HepG2 (cell line): ENCODE measurements at regions not wholly inside any gene's neighbourhood (a gene's known extent, or its start where the extent isn't known, plus 50 kb on each side); places are given as distances from the start of the nearest gene placed in this dataset.

Experiments
- ATAC-seq: fragments of 200-7000 bp; cut with Tn5 transposase; 3 replicates; pipeline ENCODE4 v1.9.1; 2020; ENCODE audit warnings: mild to moderate bottlenecking, moderate library complexity
- BruUV-seq: library from RNA; stranded (reverse); fragments of 400-500 nt; replicated peaks from 2 replicates; lab custom pipeline; 2021; lab: Mats Ljungman, UMichigan
- CTCF ChIA-PET: fragments of 300-600 bp; formaldehyde crosslinking; extraction: SDS; loops from one replicate; lab custom pipeline; 2021; ENCODE audit warnings: low total read pairs, inconsistent platforms, low intra/inter-chr PET ratio; lab: Yijun Ruan, JAX
- POLR2A ChIA-PET: fragments of 350-600 bp; sonication (Branson Sonifier 250); formaldehyde crosslinking; loops from one replicate; lab custom pipeline; 2020; ENCODE audit warnings: antibody characterized with exemption, inconsistent platforms; lab: Yijun Ruan, JAX
- DNase-seq: peaks from one replicate; pipeline ENCODE4 v3.0.0-alpha.2; 2015; ENCODE audit warnings: low spot score
- FAIRE-seq: peaks from 3 replicates; lab custom pipeline; 2011; peaks lifted over from hg19 to GRCh38; lab: Jason Lieb, UNC
- H2AFZ ChIP-seq: one replicate; pipeline ENCODE4 v1.6.1; 2011; ENCODE audit warnings: low read length, inconsistent platforms
- H3K27ac ChIP-seq: fragments of 300-600 bp; 3 replicates; pipeline ENCODE4 v1.8.0; 2011; ENCODE audit warnings: mixed run types, mild to moderate bottlenecking, mixed read lengths, low read length, inconsistent platforms; ENCODE audit not compliant: insufficient read depth; ENCODE audit errors: extremely low read length
- H3K27me3 ChIP-seq, 2 experiments: fragments of 200-600 bp in 1 of 2; 2 replicates in 1 of 2; 3 replicates in 1 of 2; pipeline versions ENCODE4 v1.6.0 to v1.8.0; 2011; ENCODE audit warnings: low read length in 2 of 2, mild to moderate bottlenecking in 2 of 2, moderate library complexity in 2 of 2, inconsistent platforms in 1 of 2; ENCODE audit not compliant: insufficient read depth in 2 of 2, control insufficient read depth in 1 of 2
- H3K36me3 ChIP-seq, 2 experiments: fragments of 200-600 bp in 1 of 2; replicated peaks in 1 of 2; 2 replicates in 1 of 2; 3 replicates in 1 of 2; pipeline versions ENCODE4 v1.5.1 to v1.8.0; 2011; ENCODE audit warnings: low read length in 2 of 2, inconsistent platforms in 1 of 2; ENCODE audit not compliant: insufficient read depth in 2 of 2, control insufficient read depth in 1 of 2
- H3K4me1 ChIP-seq: 2 replicates; pipeline ENCODE4 v1.5.1; 2012; ENCODE audit warnings: low read length, inconsistent platforms; ENCODE audit not compliant: insufficient read depth
- H3K4me2 ChIP-seq: 2 replicates; pipeline ENCODE4 v1.6.0; 2011; ENCODE audit warnings: low read depth, low read length, inconsistent platforms
- H3K4me3 ChIP-seq, 3 experiments: fragments of 200-600 bp in 1 of 3; sonication (generic), shearing (Covaris generic) in 1 of 3; replicated peaks in 1 of 3; 2 replicates each; pipeline ENCODE4 v1.5.1; 2011 to 2016; ENCODE audit warnings: low read length in 3 of 3, inconsistent platforms in 2 of 3, low read depth in 2 of 3, mild to moderate bottlenecking in 2 of 3, control low read depth in 1 of 3, mixed read lengths in 1 of 3; ENCODE audit not compliant: insufficient read depth in 1 of 3
- H3K79me2 ChIP-seq: one replicate; pipeline ENCODE4 v1.6.1; 2011; ENCODE audit warnings: low read length, inconsistent platforms; ENCODE audit not compliant: insufficient read depth
- H3K9ac ChIP-seq: 2 replicates; pipeline ENCODE4 v1.6.0; 2011; ENCODE audit warnings: mild to moderate bottlenecking, low read depth, low read length, inconsistent platforms; ENCODE audit not compliant: insufficient read depth
- H3K9me3 ChIP-seq: 2 replicates; pipeline ENCODE4 v1.5.1; 2012; ENCODE audit warnings: mild to moderate bottlenecking, low read length
- H4K20me1 ChIP-seq: 2 replicates; pipeline ENCODE4 v1.6.0; 2011; ENCODE audit warnings: inconsistent platforms, mild to moderate bottlenecking, low read length, moderate library complexity; ENCODE audit not compliant: insufficient read depth
- RXRB ChIP-seq: IDR thresholded peaks from 2 replicates; pipeline ENCODE4 v1.6.1; 2016; ENCODE audit warnings: borderline replicate concordance, missing genetic modification reagents, missing compliant biosample characterization
- SMAD3 ChIP-seq: sonication (generic); formaldehyde crosslinking; IDR thresholded peaks from 2 replicates; pipeline ENCODE4 v1.4.0; 2020; ENCODE audit warnings: missing genetic modification reagents
- SMC3 ChIP-seq: IDR thresholded peaks from 2 replicates; pipeline ENCODE4 v1.6.1; 2011; ENCODE audit warnings: low read length, improper control_type of control experiment
- ZNF318 ChIP-seq: sonication (generic); formaldehyde crosslinking; IDR thresholded peaks from 2 replicates; pipeline ENCODE4 v1.4.0; 2020; ENCODE audit warnings: mild to moderate bottlenecking, missing genetic modification reagents
- ZNF512 ChIP-seq: sonication (generic); formaldehyde crosslinking; IDR thresholded peaks from 2 replicates; pipeline ENCODE4 v1.4.0; 2020; ENCODE audit warnings: mild to moderate bottlenecking, missing genetic modification reagents
- ZNF530 ChIP-seq: sonication (generic); formaldehyde crosslinking; IDR thresholded peaks from 2 replicates; pipeline ENCODE4 v1.5.0; 2020; ENCODE audit warnings: low read depth, mild to moderate bottlenecking, missing genetic modification reagents
- ZNF737 ChIP-seq: sonication (generic); formaldehyde crosslinking; IDR thresholded peaks from 2 replicates; pipeline ENCODE4 v1.5.0; 2020; ENCODE audit warnings: missing genetic modification reagents, mild to moderate bottlenecking, borderline replicate concordance
- WGBS: methylation state at CpG from one replicate; pipeline ENCODE4 v1.1.6; 2017; ENCODE audit warnings: low lambda C conversion rate; 5-methylcytosine and 5-hydroxymethylcytosine counted together
- in situ Hi-C: cut with HindIII; loops from 2 replicates; pipeline ENCODE4 v1.10.0; 2017; ENCODE audit warnings: low pct_unique_long_range_greater_than_20kb; ENCODE audit not compliant: extremely low pct_ligation_motif_present
- intact Hi-C: fragments of 100-400 bp; cut with micrococcal nuclease; formaldehyde crosslinking; loops from one replicate; pipeline ENCODE4 v1.10.0; 2022; ENCODE audit not compliant: unreplicated experiment
- TF ChIP-seq, protein P1 (sequence below): sonication (generic); formaldehyde crosslinking; IDR thresholded peaks from 2 replicates; pipeline ENCODE4 v1.5.1; 2020; ENCODE audit warnings: mild to moderate bottlenecking, missing genetic modification reagents, moderate library complexity

DNA sequence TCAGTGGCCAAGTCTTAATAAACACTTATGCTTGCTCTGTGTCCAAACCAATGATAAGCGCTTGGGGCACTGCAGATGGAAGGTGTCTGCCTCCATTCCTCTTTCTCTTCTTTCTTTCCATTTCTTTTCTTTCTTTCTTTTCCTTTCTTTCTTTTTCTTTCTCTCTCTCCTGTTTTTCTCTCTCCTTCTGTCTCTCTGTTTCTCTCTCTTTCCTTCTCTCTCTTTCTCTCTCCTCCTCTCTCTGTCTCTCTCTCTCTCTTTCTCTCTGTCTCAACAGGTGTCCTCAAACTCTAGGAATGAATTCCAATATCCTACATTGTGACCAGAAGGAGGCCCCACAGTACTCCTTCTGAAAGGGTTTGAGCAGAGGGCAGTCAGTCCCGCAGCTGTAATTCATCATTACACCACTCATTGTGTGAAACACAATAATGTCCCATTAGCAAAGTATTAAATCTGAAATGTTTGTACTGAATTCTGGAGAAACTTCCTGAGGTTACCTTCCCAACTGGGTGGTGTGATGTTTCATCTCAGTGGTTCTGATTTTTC is 66.5 kb upstream of the PAGE1 start (continued):
- peak; percentile 77; the same call in 1 of the 2 replicates for TF ChIP-seq ZNF512 (CRISPR knock-in tag)
- no peak for TF ChIP-seq ZNF737 (CRISPR knock-in tag)
- TF ChIP-seq, all 625 proteins: peak for 4

DNA sequence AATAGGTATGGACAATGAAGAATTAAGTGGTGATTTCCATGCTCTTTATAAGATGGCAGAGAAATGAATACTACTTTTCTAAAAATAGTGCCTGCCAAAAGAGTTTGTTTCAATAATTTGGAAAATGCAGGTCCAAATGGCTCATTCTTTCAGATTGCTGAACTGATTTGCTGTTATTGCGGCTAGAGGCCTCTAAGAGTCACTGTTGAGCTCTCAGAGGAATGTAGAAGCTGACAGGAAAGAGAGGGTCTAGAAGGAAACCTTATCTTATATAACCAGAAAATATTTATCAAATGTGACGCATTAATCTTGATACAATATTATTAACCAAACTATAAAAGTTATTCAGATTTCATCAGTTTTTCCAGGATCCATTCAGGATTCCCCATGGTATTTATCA is 65.7 kb upstream of the PAGE1 start:
- BruUV-seq: no TSS peak
- WGBS: 12% methylated on average over 2 of the region's 2 CpGs
- H3K79me2 ChIP-seq: no peaks in the 10 kb centered on the region
- no peaks in the 10 kb centered on the region for H4K20me1 ChIP-seq
- H3K4me1 ChIP-seq: peaks cover 21% of the 10 kb centered on the region
- ATAC-seq: no peak
- H3K9me3 ChIP-seq: no peaks in the 10 kb centered on the region
- H2AFZ ChIP-seq: no peak overlapping the region
- H3K9ac ChIP-seq: no peak overlapping the region
- DNase-seq: peak; percentile 23
- no peak overlapping the region for H3K4me2 ChIP-seq
- no peak for FAIRE-seq
- H3K27me3 ChIP-seq: no peaks in the 10 kb centered on the region
- no peak overlapping the region for H3K4me3 ChIP-seq
- ChIA-PET CTCF (interaction anchor here (0.6 to 3.8 kb wide), 3 partner anchors 74 to 80 kb away, joined by 3 to 40 read pairs (median 3); no protein-coding TSS in a partner anchor), POLR2A (interaction anchor here (0.8 kb wide), 1 partner anchor 51 kb away, joined by 3 read pairs; no protein-coding TSS in a partner anchor)
- in situ Hi-C loops: loop anchor here (5.0 to 25.0 kb wide), 2 partner anchors 76 to 151 kb away; partner anchors contain the start of gene CLCN5
- no peaks in the 10 kb centered on the region for H3K36me3 ChIP-seq
- intact Hi-C loops: loop anchor here (1.0 kb wide), 2 partner anchors 77 to 115 kb away; no protein-coding TSS in a partner anchor
- no peak overlapping the region for H3K27ac ChIP-seq
- TF ChIP-seq, protein P1, sequence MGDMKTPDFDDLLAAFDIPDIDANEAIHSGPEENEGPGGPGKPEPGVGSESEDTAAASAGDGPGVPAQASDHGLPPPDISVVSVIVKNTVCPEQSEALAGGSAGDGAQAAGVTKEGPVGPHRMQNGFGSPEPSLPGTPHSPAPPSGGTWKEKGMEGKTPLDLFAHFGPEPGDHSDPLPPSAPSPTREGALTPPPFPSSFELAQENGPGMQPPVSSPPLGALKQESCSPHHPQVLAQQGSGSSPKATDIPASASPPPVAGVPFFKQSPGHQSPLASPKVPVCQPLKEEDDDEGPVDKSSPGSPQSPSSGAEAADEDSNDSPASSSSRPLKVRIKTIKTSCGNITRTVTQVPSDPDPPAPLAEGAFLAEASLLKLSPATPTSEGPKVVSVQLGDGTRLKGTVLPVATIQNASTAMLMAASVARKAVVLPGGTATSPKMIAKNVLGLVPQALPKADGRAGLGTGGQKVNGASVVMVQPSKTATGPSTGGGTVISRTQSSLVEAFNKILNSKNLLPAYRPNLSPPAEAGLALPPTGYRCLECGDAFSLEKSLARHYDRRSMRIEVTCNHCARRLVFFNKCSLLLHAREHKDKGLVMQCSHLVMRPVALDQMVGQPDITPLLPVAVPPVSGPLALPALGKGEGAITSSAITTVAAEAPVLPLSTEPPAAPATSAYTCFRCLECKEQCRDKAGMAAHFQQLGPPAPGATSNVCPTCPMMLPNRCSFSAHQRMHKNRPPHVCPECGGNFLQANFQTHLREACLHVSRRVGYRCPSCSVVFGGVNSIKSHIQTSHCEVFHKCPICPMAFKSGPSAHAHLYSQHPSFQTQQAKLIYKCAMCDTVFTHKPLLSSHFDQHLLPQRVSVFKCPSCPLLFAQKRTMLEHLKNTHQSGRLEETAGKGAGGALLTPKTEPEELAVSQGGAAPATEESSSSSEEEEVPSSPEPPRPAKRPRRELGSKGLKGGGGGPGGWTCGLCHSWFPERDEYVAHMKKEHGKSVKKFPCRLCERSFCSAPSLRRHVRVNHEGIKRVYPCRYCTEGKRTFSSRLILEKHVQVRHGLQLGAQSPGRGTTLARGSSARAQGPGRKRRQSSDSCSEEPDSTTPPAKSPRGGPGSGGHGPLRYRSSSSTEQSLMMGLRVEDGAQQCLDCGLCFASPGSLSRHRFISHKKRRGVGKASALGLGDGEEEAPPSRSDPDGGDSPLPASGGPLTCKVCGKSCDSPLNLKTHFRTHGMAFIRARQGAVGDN (CRISPR knock-in tag): no peak
- no peak for TF ChIP-seq RXRB (CRISPR knock-in tag)
- peak; percentile 61; the same call in 1 of the 2 replicates for TF ChIP-seq SMC3
- no peak for TF ChIP-seq ZNF530 (CRISPR knock-in tag)
- no peak for TF ChIP-seq SMAD3 (CRISPR knock-in tag)
- no peak for TF ChIP-seq ZNF318
